PFSK-1 (cell line): ENCODE measurements at regions not wholly inside any gene's neighbourhood (a gene's known extent, or its start where the extent isn't known, plus 50 kb on each side); places are given as distances from the start of the nearest gene placed in this dataset.

ENCODE experiments used
- FOXP2 ChIP-seq: optimal IDR thresholded peaks from 2 replicates; pipeline ENCODE3; 2011; ENCODE audit warnings: borderline replicate concordance, control low read depth, inconsistent platforms; ENCODE audit not compliant: insufficient read depth; ENCODE audit errors: extremely low read length, extremely low read depth
- POLR2AphosphoS5 ChIP-seq: IDR thresholded peaks from 2 replicates; pipeline ENCODE4 v1.6.1; 2012; ENCODE audit warnings: low read depth, mild to moderate bottlenecking, control low read depth, low read length, moderate library complexity
- REST ChIP-seq, 2 experiments: IDR thresholded peaks; 2 replicates each; pipeline versions ENCODE4 v1.6.1 to v1.8.0; 2011 to 2012; ENCODE audit warnings: low read depth in 2 of 2, low read length in 2 of 2, control low read depth in 1 of 2, inconsistent platforms in 1 of 2, mild to moderate bottlenecking in 1 of 2, moderate library complexity in 1 of 2; ENCODE audit not compliant: insufficient read depth in 1 of 2
- SIN3A ChIP-seq: IDR thresholded peaks from 2 replicates; pipeline ENCODE4 v1.6.1; 2012; ENCODE audit warnings: mild to moderate bottlenecking, low read length, moderate library complexity, borderline replicate concordance; ENCODE audit not compliant: insufficient read depth

GRCh38 chr2:143819764-143820163 is 690.5 kb downstream of the ARHGAP15 start:
- TF ChIP-seq POLR2AphosphoS5 (no peak), FOXP2 (no peak), SIN3A (no peak), REST (IDR thresholded peaks at IDR 0.05; ENCODE audit: insufficient read depth in 1 of 2, low read depth in 2 of 2, low read length in 2 of 2) (no peak)

GRCh38 chr2:143819190-143819735 is 690.0 kb downstream of the ARHGAP15 start:
- TF ChIP-seq REST (IDR thresholded peaks at IDR 0.05; ENCODE audit: insufficient read depth in 1 of 2, low read depth in 2 of 2, low read length in 2 of 2) = no peak
- no peak for TF ChIP-seq POLR2AphosphoS5
- TF ChIP-seq FOXP2 = no peak
- no peak for TF ChIP-seq SIN3A
